GM12875 (cell line): ENCODE measurements at regions not wholly inside any gene's neighbourhood (a gene's known extent, or its start where the extent isn't known, plus 50 kb on each side); places are given as distances from the start of the nearest gene placed in this dataset.

Experiments used
- H3K4me3 ChIP-seq: one replicate; pipeline ENCODE4 v1.5.1; 2011; ENCODE audit warnings: low read depth, low read length, control low read depth
- CTCF ChIP-seq: IDR thresholded peaks from 2 replicates; pipeline ENCODE4 v1.5.1; 2011; ENCODE audit warnings: low read depth, mild to moderate bottlenecking, control low read depth, inconsistent platforms, low read length, moderate library complexity, borderline replicate concordance; ENCODE audit not compliant: insufficient read depth

DNA sequence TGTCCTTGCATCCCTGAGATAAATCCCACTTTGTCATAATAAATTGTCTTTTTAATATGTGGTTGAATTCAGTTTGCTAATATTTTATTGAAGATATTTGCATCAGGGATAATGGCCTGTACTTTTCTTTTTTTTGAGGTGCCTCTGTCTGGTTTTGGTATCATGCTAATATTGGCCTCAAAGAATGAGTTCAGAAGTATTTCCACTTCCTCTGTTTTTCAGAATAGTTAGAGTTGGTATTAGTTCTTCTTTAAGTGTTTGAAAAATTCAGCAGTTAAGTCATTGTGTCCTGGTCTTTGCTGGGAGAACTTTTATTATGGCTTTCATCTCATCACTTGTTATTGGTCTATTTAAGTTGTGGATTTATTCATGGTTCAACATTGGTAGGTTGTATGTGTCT, 464.1 kb upstream of the CRIM1 start:
- no peak for TF ChIP-seq CTCF
- H3K4me3 ChIP-seq, result no peak overlapping the region

DNA sequence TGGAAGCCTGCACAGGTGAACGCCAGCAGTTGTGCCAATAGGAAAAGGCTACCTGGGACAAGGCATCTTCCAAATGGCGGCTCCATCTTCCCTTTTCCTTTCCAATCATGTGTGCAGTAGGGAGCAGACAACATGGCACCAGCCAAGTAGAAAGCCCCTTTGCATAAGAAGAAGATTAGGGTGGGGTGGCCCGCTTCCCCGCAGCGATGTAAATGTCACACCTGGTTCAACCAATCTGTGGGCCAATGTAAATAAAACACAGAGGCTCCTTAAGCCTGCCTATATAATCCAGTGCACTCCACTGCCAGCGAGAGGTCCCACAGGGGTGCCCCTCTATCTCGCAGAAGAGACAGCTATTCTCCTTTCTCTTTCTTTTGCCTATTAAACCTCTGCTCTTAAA, 468.4 kb upstream of the CRIM1 start:
- TF ChIP-seq CTCF, result no peak
- H3K4me3 ChIP-seq, result no peak overlapping the region

- no peak for TF ChIP-seq CTCF
- H3K4me3 ChIP-seq, result no peak overlapping the region
Observed at GRCh38 chr2:35873921-35874320, 481.7 kb upstream of the CRIM1 start.

- no peak for TF ChIP-seq CTCF
- H3K4me3 ChIP-seq, result no peak overlapping the region
Observed at GRCh38 chr2:35871672-35872071, 483.9 kb upstream of the CRIM1 start.

- no peak for TF ChIP-seq CTCF
- no peak overlapping the region for H3K4me3 ChIP-seq
Observed at GRCh38 chr2:35870713-35871112, 484.9 kb upstream of the CRIM1 start.

GRCh38 chr2:35864141-35864540, 491.4 kb upstream of the CRIM1 start:
- no peak for TF ChIP-seq CTCF
- no peak overlapping the region for H3K4me3 ChIP-seq

- no peak for TF ChIP-seq CTCF
Observed at GRCh38 chr2:35858216-35858615, 497.4 kb upstream of the CRIM1 start.

More at GRCh38 chr2:35858216-35858615, 497.4 kb upstream of the CRIM1 start:
- H3K4me3 ChIP-seq, result no peak overlapping the region
